ENCODE measurements at regions not wholly inside any gene's neighbourhood (a gene's known extent, or its start where the extent isn't known, plus 50 kb on each side); places are given as distances from the start of the nearest gene placed in this dataset.

DNA sequence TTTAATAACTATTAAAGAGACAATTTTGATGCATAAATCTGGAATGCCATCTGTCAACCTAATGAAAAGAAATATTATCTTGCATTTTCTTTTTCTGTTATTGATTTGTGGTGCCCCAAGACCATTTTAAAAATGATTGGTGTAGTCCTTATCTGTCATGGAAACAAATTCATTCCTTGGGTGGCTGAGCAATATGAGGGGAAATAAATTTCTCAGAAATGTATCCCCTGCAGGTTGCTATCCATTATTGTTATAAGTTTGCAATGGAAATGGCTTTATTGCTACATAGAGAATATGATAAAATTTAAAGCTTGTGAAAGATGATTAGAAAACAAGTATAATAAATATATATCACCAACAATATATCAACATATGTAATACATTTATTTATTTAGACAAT lies 607.0 kb downstream of the DNAJB9 start:
- DNase-seq: no peak

DNA sequence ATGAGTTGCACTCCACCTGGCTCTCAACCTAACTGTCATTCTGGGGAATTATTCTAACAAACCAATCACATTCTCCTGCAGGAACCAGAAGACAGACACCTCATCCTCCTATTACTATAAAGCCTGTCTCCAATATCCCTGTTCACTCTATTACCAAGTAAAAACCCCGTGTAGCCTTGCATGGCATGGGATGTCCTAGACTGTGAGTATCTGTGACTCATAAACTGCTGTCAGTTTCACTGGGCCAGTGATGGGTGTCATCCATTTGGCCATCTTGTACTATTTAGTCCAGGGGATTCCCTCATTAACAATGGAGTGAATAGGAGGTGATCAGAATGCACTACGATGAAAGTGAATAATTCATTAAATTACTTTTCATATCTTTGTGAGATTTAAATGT lies 608.7 kb downstream of the DNAJB9 start:
- DNase-seq: no peak

DNA sequence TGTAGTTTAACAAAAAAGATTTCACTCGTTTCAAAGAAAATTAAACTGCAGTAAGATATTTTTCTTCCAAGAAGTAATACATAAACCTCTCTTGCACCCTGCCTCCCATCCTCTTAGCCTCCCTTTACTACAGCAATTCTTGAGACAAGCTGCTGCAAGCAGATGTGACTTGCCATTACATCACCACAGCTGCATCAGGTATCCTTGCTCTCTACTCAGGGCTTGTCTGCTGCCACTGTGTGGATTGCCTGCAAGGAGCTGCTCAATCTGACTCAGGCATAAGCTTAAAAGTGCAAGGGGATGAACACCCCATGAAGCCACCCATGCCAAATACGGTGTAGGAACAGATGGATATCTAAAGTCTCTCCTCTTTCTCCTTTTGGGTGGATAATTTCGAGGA lies 609.9 kb downstream of the DNAJB9 start:
- DNase-seq: no peak

DNA sequence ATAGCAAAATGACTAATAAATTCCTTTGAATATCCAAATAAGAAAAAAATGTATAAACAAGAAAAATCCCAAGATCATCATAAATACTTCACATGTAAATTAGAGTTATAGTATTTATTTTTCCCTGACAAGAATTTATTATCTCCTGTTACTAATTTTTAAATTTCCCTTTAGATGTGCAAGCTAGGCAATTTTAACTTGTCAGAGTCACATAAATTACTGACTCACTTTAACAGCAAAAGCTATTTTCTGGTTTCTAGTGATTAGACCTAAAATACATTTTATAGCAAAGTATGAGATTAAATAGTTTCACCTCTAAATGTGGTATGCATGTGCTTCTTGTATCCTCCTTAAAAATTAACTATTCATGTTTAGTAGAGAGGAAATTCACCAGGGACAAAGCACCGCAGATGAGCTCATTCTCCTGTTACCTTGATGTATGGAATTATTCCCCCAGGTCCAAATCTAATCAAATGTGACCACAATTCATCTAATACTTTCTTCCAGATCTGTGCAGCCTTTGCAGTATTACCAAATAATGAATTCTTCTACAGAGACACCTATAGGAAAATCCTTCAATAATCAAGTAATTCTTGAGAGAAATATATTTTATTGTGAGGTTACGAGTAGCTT lies 621.2 kb downstream of the DNAJB9 start:
- DNase-seq: no peak

DNA sequence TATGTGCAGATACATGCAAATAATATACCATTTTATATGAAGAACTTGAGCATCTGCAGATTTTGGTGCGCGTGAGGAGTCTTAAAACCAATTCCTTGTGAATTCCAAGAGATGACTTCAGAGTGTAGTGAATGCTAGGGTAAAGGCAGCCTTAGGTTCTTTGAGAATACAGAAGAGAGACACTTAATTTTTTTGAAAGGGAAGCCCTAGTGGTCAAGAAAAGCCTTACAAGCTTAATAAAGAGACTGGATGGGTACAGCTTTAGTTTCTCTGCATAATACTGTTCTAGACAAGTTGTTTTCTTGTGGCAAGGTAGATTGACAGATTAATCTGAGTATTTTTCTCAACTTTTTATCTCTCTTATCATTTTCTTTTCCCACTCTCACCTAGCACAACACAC lies 636.5 kb downstream of the DNAJB9 start:
- DNase-seq: no peak

DNA sequence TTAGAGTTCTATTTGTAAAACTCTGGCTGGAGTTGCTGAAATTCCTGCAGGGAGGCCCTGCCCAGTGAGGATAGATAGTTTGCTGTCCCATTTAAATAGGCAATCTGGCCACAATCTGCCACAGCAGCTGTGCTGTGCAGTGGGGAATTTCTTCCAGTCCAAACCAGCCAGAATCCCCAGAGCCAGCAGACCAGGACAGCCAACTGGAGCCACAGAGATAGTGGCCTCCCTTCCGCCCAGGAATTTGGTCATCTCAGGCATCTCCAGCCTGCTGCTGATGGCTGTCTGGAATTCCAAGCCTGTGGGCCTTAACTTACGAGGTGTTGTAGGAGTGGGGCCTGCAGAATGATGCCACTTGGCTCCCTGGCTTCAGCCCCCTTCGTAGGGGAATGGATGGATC lies 643.4 kb downstream of the DNAJB9 start:
- DNase-seq: peak; percentile 18

DNA sequence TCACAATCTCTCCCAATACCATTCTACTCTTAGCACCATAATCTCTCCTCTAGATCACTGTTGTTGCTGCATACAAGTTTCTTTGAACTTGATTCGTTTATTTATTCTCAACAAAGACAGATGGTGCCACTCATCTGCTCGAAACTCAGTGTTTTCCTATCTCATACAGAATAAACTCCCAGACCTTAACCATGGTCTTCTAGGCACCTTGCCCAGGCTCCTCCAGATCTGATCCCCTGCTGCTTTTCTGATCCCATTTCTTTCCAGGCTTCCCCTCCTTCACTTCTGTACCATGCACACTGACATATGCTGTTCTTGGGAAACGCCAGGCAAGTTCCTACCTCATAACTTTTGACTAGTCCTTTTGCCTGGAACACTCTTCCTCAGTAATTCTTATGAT lies 645.7 kb downstream of the DNAJB9 start:
- DNase-seq: peak; percentile 84

DNA sequence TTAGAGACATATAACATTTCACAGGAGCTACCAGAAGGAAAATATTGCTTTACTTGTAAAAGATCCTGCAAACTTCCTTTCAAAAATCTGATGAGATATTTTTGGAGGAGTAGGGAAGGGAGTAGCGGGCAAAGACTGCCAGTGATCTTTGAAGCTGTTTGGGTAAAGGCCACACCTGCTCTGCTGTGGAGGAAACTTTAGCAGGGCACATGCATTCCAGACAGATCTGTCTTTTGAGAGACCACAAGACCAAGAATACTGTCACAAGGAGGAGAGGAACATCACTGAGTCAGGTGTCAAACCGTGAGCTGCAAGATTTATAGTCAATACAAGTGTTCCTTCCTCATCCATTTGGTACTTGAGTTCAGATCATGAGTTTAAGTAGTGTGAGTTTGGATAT lies 654.4 kb downstream of the DNAJB9 start:
- DNase-seq: no peak

DNA sequence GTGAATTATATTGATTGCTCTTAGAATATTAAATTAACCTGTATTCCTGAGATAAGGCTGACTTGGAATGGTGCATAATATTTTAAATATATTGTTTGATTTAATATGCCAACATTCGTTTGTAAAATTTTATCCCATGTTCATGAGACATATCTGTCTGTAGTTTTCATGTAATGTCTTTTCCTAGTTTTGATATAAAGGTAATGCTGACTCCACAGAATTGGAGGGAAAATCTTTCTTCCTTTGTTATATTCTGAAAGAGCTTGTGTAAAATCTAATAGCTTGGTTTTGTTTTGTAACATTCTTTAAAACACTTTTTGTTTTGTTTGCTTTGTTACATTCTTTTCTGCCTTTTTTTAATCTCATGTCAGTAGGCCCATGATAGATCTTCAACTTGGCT lies 657.0 kb downstream of the DNAJB9 start:
- DNase-seq: no peak

DNA sequence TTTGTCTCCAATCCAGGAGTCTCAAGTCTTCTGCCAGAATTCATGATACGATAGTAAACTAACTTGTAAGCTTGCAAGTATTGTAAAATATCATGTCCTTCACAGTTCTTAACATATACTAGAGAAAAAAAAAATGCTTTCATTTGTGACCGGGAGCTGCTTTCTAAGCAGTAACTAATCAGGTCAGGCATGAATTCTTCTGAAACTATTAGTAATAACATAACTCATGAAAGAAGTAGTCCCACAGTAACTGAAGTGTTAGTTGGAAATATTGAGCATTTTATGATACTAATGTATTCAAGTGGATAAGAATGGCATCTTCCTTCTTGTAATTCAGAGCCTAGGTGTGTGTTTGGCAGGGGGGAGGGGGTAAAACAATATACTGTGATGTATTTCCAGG lies 665.6 kb downstream of the DNAJB9 start:
- DNase-seq: no peak

DNA sequence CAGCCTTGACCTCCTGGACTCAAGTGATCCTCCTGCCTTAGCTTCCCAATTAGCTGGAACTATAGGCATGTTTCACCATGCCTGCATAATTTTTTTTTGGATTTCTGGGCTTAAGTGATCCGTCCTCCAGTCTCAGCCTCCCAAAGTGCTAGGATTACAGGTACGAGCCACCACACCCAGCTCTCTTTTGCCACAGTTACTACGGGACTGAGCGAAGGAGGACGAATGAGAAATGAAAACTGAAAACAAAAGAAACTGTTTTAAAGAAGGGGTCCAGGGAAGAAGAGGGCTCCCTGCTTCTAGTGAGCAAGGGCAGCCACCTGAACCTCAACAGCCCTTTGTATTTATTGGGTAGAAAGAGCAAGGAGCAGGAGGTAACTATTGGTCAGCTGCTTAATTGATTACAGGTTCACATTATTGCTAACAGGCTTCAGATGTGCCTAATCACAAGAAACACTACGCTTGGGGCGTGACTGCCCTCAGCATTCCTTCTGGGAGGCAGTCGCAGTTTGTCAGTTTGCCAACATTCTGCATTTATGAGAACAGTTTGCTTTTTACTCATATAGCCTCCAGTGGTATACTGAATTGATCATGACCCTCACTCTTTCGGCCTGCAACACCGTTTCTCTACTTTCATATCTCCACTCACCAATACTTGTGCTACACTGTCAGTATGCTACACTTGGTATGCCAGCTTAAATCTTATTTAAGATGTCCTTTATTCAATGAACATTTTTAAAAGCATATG lies 676.8 kb downstream of the DNAJB9 start:
- no peak for DNase-seq

DNA sequence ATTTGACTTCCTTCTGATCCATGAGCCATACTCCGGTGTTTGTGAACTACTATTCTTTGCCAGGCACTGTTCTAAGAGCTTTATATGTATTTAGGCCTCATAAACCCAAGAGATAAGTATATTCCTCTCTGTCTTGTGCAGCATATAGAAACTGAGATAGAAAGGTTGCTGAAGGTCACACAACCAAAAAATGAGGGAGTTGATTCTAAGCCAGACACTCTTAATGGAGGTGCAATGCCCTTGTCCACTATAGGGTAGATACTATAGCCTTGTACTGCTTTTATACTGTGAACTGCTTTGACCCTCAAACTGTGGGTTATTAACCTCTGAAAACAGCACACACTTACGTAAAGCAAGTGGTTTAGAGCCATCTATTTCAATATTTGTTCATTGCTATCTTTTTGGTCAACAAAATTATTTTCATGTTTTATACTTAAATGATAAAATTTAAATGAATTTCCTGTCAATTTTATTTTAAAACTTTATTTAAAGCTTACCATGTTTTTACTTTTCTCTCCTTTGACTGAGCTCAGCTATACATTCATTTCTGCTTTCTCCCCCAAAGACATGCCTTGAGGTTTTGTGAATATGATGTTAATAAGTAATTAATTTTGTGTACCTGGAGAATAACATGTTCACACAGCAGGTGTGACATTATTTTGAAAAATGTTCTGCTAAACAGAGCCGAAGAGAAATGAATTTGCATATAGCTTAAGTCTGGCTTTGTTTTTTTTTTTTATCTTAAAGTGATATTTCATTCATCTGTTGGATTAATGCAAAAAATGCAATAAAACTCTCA lies 687.3 kb downstream of the DNAJB9 start:
- no peak for DNase-seq

DNA sequence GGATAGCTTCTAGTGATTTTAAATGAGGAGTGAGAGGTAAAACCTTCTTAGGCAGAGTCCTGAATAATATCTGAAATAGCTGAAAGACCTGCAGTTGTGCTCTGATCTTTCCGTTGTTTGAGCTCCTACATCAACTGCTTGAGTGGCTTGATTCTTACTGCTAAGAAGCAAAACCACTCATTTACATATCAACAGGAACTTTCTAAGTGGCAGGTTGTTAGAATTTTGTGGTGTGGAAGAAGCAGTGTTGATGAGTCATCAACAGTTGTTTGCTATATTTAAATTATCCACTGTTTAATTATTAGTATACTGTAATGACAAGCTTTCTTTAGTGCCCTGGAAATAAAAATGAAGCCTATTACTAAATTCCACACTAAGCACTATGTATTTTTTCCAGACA lies 689.5 kb downstream of the DNAJB9 start:
- DNase-seq: no peak

DNA sequence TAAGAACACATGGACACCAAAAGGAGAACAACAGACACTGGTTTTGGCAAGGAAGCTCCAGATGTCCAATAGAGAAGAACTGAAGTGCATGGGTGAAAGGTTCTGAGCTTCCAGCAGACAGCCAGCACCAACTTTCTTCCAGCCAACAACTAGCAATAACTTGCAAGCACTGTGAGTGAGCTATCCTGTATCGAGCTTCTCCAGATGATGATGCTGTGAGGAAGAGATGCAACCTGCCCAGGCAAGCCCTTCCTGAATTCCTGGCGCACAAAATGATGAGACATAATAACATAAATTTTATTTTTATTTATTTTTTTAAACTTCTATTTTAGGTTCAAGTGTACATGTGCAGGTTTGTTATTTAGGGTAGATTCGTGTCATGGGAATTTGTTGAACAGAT lies 692.1 kb downstream of the DNAJB9 start:
- no peak for DNase-seq

DNA sequence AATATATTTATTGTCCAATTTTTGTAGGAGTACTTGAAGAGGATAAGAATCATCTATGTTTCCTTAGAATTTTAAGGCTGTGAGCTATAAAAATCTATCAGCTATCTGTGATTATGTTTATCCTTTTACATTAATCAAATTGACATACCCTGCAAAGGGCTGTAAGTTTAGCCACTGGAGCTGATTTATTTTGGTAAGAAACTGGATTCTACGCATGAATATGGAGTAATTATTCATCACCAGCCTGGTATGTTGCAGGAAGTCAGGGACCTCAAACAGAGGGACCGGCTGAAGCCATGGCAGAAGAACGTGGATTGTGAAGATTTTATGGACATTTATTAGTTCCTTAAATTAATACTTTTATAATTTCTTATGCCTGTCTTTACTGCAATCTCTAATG lies 696.9 kb downstream of the DNAJB9 start:
- DNase-seq: no peak

DNA sequence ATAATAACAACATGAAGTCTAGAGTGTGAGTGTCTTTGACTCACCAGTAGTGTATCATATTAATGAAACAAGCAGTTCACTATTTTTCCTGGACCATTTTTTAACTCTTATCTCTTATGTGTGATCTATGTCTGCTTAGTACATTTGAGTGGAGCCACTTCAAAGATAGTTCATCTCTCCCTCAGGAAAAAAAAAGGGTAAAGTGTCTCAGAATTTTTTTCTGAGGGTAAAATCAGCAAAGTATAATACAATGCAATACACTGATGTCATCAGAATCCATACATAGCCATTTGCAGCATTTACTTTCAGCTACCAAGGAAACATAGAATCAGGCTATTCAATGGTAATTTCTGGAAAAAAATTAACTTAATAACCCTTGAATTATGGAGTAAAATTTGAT lies 706.7 kb downstream of the DNAJB9 start:
- DNase-seq: no peak

DNA sequence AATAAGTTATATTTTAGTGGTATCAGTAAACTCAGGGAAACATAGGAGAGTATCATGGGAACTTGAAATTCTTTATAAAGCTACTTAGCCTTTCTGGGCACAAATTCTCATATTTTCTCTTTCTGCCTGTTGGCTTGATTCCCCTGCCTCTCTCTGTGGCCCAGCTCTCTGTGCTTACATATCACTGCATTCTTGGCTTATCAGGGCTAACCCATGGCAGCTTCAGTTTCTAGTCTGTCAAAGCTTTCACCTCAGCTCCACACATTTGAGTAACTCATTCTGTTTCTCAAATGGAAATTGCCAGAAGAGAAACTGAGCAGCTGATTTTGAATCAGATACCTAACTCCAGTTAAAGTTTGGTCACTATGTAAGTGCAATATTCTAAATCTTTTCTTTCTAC lies 713.1 kb downstream of the DNAJB9 start:
- no peak for DNase-seq

DNA sequence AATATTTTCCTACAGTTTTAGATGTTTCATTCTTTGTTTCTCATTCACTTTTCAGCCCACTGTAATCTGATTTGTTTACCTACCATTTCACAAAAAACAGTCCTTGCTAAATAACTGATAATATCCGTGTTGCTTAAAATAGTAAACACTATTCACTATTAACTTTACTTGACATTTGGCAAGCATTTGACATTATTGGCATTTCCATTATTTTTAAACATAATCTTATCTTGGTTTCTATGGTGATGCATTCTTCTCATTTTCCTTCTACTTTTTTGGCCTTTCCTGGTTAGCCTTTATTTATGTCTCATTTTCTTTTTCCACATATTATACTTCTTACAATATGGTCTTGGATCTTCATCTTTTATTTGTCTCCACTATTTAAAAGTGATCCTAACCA lies 715.3 kb downstream of the DNAJB9 start:
- no peak for DNase-seq

DNA sequence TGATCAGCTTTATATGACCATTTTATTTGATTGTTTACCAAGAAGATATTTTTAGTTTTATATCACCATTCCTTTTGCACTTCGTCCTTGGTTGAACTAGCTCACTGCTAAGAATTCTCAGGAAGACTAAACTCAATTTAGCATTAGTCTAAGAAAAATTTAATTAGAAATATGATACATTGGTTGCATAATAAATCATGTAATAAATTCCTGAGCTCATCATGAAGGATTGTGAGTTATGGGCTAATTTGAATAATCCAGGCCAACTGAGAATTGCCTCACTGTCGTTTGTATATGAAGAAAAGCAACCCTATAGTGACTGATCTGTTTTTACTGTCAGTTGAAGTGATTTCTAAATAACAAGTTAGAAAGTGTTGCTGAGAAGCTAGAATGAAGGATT lies 725.5 kb downstream of the DNAJB9 start:
- DNase-seq: no peak

DNA sequence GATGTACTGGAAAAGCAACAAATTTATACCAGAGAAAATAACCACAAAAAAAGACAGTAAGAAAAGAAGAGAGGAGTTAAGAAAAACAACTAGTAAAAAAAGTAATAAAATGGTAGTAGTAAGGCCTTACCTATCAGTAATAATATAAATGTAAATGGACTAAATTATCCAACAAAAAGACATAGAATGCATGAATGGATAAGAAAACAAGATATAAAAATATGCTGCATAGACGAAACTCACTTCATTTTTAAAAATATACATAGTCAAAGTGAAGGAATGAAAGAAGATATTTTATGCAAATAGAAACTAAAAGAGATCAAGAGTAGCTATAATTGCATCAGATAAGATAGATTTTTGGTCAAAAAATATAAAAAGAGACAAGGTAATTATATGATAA lies 739.1 kb downstream of the DNAJB9 start:
- no peak for DNase-seq

DNA sequence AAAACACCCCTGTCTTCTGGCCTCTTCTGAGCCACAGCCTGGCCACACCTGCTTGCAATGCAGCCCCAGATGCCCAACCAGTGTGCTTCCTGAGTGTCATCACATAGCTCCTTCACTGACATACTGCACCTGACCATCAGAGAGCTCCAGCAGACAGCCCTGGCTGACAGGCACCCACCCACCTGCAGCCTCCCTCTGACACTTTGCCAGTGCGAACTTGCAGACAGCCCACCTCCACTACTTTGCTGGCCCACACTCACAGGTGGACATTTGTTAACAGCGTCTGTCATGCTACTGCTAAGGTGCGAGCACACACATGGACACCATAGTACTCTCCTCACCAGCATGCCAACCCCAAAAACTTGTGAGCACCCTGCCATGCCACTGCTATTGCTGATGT lies 740.1 kb downstream of the DNAJB9 start:
- DNase-seq: no peak

DNA sequence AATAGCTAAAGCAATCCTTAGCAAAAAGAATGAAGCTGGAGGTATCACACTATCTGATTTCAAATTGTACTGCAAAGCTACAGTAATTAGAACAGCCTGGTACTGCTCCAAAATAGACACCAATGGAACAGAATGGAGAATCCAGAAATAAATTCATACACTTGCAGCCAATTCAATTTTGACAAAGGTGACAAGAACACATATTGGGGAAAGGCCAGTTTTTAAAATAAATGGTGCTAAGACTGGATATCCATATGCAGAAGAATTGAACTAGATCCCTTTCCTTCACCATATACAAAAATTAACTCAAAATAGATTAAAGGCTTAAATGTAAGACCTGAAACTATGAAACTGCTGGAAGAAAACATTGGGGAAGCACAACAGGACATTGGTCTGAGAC lies 748.5 kb downstream of the DNAJB9 start:
- no peak for DNase-seq

DNA sequence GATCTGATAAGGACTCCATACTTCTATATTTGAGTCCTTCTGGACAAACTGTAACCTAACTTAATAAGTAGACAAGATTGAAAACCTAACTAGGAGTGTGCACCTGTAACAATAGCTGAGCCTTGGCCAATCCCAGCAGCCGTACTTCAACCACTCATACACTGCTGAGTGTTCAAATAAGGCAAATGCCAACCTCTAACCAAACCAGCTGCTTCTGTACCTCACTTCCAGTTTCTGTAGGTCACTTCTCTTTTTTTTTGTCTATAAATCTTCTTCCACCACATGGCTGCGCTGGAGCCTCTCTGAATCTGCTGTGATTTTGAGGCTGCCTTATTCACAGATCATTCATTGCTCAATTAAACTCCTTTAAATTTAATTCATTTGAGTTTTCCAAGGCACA lies 753.2 kb downstream of the DNAJB9 start:
- DNase-seq: no peak

DNA sequence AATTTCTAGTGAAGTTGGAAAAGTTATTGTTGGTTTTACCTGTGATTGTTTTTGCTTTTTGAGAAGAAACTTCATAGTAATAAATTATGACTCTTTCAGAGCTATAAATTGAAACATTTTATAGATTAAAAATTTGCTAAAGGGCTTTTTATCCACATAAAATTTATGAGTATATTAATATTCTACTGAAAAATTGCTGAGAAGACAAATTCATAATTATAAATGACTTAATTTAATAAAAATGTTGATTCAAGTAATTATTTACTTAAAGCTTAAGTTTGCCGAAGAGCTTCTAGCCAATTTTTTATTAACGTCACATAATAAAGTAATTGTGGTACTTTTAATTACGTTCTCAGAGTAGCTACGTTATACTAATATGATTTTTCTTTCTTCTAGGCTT lies 761.7 kb downstream of the DNAJB9 start:
- no peak for DNase-seq
